AG08395 (cell line): ENCODE measurements at regions not wholly inside any gene's neighbourhood (a gene's known extent, or its start where the extent isn't known, plus 50 kb on each side); places are given as distances from the start of the nearest gene placed in this dataset.

Source experiments
- DNase-seq: peaks from one replicate; pipeline ENCODE4 v3.0.0; 2012; ENCODE audit warnings: mixed read lengths, low spot score

DNA sequence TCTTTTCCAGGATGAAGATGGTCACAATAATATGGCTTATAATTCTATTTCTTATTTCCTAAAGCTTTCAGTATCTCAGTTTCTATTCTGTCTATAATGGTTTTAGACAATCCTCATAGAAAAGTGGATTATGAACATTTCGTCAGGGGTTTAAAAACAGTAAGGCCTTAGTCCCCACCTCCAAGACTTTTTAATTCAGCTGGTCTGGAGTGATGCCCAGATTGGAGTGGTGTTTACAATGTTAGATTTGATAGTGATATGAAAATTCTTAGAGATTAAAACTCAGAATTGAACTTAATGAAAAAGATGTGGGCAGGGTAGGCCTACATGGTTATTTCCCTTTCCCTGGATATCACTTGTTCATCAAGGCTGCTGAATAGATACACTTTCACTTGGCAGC, 1238.3 kb downstream of the SORCS3 start:
- DNase-seq = no peak

DNA sequence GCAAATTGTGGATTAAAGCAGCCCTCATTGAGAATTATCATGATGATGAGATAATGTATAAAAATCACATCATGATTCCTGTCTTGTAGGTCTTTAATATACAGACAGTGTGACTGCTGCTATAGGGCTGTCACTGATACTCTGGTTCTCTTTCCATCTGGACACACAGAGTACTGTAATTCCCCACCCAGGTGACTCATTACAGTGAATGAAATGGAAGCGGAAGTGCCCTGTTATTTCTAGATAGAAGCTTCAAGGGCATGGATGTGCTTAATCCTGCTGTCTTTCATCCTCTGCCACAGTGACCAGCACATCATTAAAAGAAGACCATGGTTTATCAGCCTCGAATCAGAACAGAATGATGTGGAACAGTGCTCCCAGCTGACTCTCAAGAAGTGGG, 1234.0 kb downstream of the SORCS3 start:
- no peak for DNase-seq

GRCh38 chr10:105872665-105873064, 1231.6 kb downstream of the SORCS3 start:
- no peak for DNase-seq

GRCh38 chr10:105868935-105869334, 1227.8 kb downstream of the SORCS3 start:
- DNase-seq = no peak

DNA sequence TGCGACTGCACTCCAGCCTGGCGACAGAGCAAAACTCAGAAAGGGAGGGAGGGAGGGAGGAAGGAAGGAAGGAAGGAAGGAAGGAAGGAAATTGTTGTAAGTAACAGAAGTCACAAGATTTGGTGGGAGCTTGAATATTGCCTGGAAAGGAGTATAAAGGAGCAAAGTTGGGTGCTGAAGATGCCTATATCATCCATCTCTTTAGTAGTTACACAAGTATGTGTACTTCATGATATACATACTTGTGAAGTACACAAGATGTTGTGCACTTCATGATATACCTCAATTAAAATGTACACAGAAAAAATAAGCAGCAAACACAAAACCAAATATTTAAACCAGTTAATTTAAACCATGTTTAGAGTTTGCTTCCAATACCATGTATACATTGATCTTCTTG, 1223.8 kb downstream of the SORCS3 start:
- DNase-seq = no peak

DNA sequence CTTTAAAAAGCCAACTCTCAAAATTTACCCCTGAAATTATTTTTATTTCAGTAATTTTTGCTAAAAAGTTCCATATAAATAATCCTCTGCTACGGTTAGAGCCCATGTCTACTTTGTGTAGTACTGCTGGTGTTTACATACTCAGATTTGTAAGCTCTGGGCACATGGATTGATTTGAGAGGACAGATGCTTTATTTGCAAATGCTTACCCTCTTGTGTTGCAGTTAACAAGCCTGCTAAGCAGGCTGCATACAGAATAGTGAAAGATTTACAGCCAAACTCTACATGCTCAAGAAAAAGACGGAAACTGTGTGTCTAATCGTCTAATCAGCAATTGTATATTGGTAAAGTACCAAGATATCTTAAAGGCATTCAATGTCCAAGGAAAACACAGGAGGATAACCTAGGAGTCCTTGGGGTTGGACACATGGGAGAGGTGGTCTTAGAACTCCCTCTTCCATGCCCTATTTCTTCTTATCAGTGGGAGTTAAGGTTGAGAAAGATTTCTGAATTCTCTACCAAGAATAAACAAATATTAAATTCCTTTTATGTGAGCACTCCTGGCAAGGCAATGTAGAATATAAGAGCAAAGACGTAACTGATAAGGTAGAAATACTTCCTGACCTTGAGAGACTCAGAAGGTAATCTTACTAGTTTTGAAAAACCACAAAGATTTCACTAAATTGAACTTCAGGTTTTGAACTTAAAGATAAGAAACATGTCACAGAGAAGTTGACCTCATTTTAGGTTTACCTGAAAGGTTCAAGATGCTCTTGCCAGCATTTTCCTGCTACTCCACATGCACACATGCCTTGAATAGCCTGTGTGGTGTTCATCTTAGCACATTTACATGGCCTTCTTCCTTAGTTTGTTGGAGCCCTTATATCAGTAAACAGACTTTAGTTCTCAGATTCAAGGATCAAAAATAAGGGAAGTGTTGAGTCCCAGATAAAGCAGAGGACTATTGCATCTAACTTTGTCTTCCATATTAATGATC, 1216.5 kb downstream of the SORCS3 start:
- no peak for DNase-seq

GRCh38 chr10:105855791-105856190, 1214.7 kb downstream of the SORCS3 start:
- no peak for DNase-seq

DNA sequence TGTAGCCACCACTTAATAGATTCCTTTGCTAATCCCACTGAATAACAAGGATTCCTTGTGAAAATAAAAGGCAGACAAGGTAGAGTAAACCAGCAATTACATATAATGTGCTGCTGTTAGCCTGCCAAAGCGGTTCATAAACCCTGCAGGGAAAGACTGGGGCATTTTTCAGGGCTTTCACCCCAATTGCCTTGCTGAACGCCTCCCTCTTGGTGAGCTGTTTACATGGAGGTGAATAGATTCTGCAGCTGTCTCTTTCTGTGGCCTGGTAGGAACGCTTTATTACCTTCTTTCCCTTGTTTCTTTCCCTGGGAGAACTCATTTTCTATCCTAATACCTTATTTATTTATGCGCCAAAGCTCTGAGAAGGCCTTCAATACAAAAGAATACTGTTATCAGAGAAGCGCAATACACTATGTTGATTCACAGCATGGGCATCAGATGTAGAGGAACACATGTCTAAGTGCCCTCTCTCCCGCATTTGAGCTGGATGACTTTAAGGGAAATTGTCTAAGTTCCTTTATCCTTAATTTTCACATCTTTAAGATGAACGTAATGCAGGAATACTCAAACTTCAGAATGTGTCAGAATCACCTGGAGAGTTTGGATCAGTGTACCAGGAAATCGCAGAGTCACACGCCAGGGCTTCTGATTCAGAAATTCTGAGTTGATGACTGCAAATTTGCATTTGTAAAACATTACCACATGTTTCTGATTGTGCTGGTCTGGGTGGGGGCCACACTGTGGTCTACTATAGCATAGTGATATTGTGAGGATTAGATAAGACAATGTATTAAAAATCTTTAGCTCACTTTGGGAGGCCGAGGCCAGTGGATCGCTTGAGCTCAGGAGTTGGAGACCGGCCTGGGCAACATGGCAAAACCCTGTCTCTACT, 1203.8 kb downstream of the SORCS3 start:
- no peak for DNase-seq

- no peak for DNase-seq
These were observed 1203.2 kb downstream of the SORCS3 start for GRCh38 chr10:105844241-105844640.

- DNase-seq = no peak
These were observed 1202.7 kb downstream of the SORCS3 start for GRCh38 chr10:105843786-105844185.

- DNase-seq = no peak
These were observed 1199.2 kb downstream of the SORCS3 start for GRCh38 chr10:105840288-105840770.

GRCh38 chr10:105838392-105838791, 1197.3 kb downstream of the SORCS3 start:
- DNase-seq = no peak

DNA sequence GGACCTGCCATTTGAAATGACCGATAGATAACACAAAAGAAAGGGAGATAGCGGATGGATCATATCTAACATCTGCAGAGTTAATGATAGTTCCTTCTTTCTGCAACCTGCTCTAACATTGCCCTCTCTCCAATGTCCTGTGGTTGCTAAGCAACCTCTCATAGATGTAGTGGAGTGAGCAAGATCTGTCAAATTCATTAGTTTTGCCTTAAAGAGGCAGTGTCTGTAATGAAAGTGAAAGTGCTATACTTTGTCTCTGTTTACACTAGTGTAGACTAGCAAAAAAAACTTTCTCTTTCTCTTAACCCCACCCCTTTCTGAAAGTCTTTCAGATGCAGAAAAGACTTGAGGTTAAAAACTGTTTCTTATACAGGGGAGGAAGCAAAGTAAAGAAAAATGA, 1196.9 kb downstream of the SORCS3 start:
- no peak for DNase-seq

DNA sequence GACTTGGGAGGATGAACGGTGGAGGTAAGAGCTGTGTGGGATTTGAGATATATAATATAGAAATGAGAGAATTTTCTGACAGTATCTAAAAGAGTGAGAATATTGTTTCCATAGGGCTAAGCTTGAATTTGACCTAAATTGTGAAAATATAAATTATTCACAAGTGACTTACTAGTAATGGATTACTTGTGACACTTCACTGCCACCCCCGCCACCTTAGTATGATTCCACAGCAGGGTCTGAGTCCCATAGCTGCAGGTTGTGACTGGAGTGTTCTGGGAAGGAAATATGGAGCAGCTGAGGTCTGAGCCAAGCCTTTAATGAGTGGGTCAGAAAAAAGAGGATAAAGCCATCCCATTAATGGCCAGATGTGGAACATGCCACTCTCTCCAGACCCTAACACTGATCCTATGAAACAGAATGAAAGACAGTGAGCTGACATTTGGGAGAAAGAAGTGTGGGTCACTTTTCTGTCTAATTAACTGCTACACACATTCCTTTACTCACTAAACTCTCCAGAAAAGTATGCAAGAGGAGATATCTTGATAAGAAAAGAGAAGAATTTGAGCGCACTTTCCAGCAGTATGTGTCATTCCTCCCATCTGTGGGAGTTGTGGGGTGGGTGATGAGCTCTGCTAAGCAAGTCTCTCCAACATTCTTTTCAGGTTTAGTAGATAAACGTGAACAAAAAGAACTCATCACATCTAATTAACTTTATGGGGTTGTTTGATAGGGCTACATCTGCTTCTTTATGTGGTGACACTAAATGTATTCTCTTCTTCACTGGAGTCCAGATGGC, 1193.4 kb downstream of the SORCS3 start:
- no peak for DNase-seq

GRCh38 chr10:105827133-105827532, 1186.0 kb downstream of the SORCS3 start:
- no peak for DNase-seq

DNA sequence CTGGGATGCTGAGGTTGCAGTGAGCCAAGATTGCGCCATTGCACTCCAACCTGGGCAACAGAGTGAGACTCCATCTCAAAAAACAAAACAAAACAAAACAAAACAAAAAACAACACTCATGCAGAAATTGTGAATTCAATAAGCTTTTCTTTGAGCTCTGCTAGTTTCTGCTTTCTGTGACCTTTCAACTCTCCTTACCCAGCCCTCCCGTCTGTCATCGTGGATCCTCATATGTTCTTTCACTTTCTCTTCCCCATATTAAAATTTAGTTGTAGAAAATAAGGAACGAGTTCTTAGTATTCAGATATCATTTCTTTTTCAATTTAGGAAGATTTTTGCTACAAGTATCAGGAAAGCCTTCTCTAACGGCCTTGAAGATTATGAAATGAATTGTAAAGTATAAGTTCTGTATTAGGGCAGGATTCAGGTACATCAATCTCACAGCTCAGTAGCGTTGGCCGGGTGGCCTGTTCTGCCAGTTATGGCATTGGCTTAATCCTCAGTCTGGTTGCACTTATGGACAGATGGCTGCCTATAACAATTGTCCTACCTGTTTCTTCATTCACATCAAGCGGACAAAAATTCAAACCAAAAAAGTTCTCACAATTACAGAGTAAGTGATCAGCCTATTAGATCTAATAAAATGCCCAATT, 1167.0 kb downstream of the SORCS3 start:
- no peak for DNase-seq

DNA sequence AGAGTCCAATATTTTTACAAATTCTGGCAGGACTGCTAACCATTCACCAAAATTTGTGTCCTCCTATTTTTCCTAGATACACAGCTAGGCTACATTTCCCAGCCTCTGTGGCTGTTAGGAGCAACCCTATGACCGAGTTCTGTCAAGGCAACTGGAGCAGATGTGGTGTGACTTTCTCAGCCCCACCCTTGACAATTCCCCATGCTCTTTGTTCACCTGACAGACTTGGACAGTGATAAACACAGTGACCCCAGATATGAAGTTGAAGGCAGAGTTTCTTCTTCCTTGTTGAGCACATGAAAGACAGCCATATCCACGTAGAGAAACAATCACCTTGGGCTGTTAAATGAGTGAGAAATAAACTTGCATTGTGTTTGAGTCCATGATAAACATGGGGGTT, 1162.1 kb downstream of the SORCS3 start:
- DNase-seq = no peak

- DNase-seq = no peak
These were observed 1159.6 kb downstream of the SORCS3 start for GRCh38 chr10:105800641-105801040.

GRCh38 chr10:105798328-105798889, 1157.3 kb downstream of the SORCS3 start:
- no peak for DNase-seq

DNA sequence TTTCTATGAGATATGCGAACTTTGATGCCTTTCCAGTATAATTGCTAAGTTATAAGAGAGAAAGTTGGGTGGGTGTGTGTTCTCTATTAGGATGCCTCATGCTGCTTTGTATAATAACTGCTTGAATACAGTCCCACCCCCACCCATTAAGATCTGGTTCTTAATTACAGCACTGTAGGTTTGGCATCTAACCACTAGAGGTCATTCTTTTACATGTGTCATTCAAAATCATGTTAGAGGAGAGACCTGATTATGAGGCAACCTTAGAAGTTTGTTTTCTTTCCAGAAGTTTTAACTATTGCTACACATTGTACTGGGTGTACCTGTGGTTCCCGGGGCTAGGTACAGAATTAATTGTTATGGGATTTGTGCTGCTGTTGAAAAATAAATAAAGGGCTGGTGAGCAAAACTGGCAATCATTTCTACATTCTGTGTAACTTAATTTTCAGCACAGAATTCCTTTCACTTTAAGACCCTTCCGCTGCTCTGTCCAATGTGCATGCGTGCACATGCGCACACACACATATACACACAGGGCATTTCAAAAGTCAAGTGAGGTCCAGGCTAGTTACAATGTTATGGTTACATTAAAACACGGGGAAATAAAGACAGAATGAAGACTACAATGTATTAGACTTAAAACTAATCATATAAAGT, 1156.3 kb downstream of the SORCS3 start:
- no peak for DNase-seq
